Effector memory CD4-positive, alpha-beta T cell (primary cell): ENCODE measurements at regions not wholly inside any gene's neighbourhood (a gene's known extent, or its start where the extent isn't known, plus 50 kb on each side); places are given as distances from the start of the nearest gene placed in this dataset.

Experiments used
- DNase-seq, 3 donors: peaks; one replicate each; pipeline ENCODE4 v3.0.0-alpha.2; 2020
- H3K27ac ChIP-seq: 2 replicates; pipeline ENCODE4 v1.7.0; 2013; ENCODE audit warnings: mild to moderate bottlenecking, low read length, moderate library complexity; ENCODE audit not compliant: insufficient read depth, poor library complexity, severe bottlenecking
- H3K27me3 ChIP-seq: replicated peaks from 2 replicates; pipeline ENCODE4 v1.7.0; 2013; ENCODE audit warnings: mild to moderate bottlenecking, low read length; ENCODE audit not compliant: insufficient read depth, control insufficient read depth, poor library complexity, severe bottlenecking
- H3K36me3 ChIP-seq: 2 replicates; pipeline ENCODE4 v1.7.0; 2013; ENCODE audit warnings: mild to moderate bottlenecking, low read length, moderate library complexity; ENCODE audit not compliant: control insufficient read depth, insufficient read depth
- H3K4me1 ChIP-seq: 2 replicates; pipeline ENCODE4 v1.7.0; 2013; ENCODE audit warnings: low read length, mild to moderate bottlenecking; ENCODE audit not compliant: control insufficient read depth, insufficient read depth, poor library complexity, severe bottlenecking
- H3K4me3 ChIP-seq: 2 replicates; pipeline ENCODE4 v1.7.0; 2013; ENCODE audit warnings: low read length, low read depth, mild to moderate bottlenecking; ENCODE audit not compliant: insufficient read depth, poor library complexity, severe bottlenecking
- H3K9me3 ChIP-seq: 2 replicates; pipeline ENCODE4 v1.7.0; 2013; ENCODE audit warnings: mild to moderate bottlenecking, low read length, moderate library complexity; ENCODE audit not compliant: control insufficient read depth

GRCh38 chr14:71380271-71380670 is 473.0 kb downstream of the PCNX1 start:
- H3K27ac ChIP-seq = no peak overlapping the region
- DNase-seq = no peak

DNA sequence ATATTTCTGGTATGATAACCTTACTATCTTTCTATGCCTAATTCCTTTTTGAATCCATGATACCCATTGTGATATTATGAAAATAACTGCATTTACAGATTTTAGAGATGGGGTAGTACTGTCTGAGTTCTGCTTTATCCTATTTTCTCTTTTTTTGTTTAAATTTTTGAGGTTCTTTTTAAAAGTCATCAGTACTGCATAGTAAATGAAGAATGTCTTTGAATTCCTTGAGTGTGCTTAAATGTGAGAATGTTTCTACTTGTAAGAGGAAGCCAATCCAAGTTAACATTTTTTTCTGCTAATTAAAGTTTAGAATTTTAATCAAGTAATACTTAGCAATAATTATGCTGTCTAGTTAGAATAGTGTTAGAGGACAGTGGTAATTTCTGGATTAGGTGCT is 474.6 kb downstream of the PCNX1 start:
- H3K4me3 ChIP-seq = no peak overlapping the region

More at GRCh38 chr14:71380271-71380670, 473.0 kb downstream of the PCNX1 start:
- H3K9me3 ChIP-seq = no peaks in the 10 kb centered on the region
- H3K36me3 ChIP-seq = no peaks in the 10 kb centered on the region
- H3K4me1 ChIP-seq = no peaks in the 10 kb centered on the region
- no peak overlapping the region for H3K4me3 ChIP-seq
- H3K27me3 ChIP-seq = no peaks in the 10 kb centered on the region

DNA sequence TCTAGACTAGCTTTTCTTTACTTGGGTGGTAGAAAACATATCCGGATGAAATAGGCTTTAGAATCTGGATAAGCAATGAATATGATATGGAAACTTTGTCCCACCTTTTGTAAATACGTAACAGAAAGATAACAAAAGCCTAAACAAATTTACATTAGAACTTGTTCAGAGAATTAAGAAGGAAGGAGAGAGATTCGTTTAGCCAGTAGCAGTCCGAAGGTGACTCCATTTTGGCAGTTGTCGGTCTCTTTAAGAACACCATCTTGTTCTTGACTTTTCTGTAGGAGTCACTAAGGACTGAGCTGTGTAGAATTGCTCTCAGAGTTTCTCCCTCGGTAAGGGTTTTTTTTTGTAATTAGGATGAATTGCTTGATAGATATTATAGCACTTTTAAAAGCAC is 475.1 kb downstream of the PCNX1 start:
- no peak for DNase-seq

More for the DNA sequence above, 474.6 kb downstream of the PCNX1 start:
- no peaks in the 10 kb centered on the region for H3K4me1 ChIP-seq
- H3K36me3 ChIP-seq = no peaks in the 10 kb centered on the region
- no peak for DNase-seq
- no peaks in the 10 kb centered on the region for H3K27me3 ChIP-seq
- no peaks in the 10 kb centered on the region for H3K9me3 ChIP-seq
- H3K27ac ChIP-seq = no peak overlapping the region

DNA sequence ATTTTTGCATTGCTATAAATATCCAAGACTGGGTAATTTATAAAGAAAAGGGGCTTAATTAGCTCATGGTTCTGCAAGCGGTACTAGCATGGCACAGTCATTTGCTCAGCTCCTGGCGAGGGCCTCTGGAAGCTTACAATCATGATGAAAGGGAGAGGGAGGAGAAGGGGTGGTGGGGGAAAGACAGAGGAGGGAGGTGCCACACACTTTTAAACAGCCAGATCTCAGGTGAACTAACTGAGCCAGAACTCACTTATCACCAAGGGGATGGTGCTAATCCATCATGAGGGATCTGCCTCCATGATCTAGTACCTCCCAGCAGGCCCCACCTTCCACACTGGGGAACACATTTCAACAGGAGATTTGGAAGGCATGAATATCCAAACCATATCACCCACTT is 476.3 kb downstream of the PCNX1 start:
- Histone ChIP-seq H3K4me3 (no peak overlapping the region), H3K27ac (no peak overlapping the region), H3K4me1 (no peaks in the 10 kb centered on the region), H3K27me3 (no peaks in the 10 kb centered on the region), H3K36me3 (no peaks in the 10 kb centered on the region), H3K9me3 (no peaks in the 10 kb centered on the region)
- DNase-seq = no peak

More for the DNA sequence above, 475.1 kb downstream of the PCNX1 start:
- Histone ChIP-seq H3K27me3 (no peaks in the 10 kb centered on the region), H3K36me3 (no peaks in the 10 kb centered on the region), H3K9me3 (no peaks in the 10 kb centered on the region), H3K4me1 (no peaks in the 10 kb centered on the region), H3K27ac (no peak overlapping the region), H3K4me3 (no peak overlapping the region)

DNA sequence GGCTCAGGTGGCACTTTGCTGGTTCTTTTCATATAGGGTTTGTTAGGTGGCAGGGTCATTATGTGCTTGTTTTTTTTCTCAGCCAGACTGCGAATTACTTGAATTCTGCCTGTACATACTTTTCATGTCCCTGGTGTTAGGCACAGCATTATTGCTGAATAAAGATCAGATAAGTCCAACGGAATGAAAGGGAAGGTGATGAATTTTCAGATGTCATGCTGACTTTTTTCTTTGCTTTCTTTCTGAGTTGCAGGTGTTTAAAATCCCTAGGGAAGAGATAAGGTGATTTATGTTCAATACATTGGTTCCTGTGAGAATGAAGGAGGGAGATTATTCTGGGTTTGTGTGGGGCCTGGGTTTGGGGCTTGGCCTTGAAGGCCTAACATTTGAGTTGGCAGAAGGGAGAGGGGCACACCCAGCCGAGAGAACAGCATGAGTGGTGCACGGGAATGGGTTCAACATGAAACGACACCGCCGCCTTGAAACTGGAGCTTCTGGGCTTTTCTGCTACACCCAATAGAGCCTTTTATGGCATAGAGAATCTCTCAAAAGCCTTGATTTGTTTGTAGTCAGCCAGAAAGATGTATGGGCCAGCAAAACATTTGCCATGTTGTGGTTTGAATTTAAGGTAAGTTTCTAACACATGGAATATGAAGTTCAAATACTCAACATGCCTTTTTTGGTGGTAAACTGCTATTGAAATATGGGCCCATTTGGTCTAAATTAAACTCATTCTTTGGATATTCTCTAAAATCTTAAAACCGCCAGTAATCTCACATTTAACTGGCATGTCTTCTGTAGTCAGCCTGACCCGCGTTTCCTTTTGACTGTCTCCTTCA is 477.0 kb downstream of the PCNX1 start:
- Histone ChIP-seq H3K27ac (no peak overlapping the region), H3K27me3 (no peaks in the 10 kb centered on the region), H3K4me1 (no peaks in the 10 kb centered on the region), H3K4me3 (no peak overlapping the region), H3K9me3 (no peaks in the 10 kb centered on the region), H3K36me3 (no peaks in the 10 kb centered on the region)
- no peak for DNase-seq

GRCh38 chr14:71387753-71388152 is 480.5 kb downstream of the PCNX1 start:
- H3K27me3 ChIP-seq = no peaks in the 10 kb centered on the region
- no peak overlapping the region for H3K27ac ChIP-seq
- DNase-seq = no peak
- no peak overlapping the region for H3K4me3 ChIP-seq
- H3K4me1 ChIP-seq = no peaks in the 10 kb centered on the region
- no peaks in the 10 kb centered on the region for H3K9me3 ChIP-seq
- H3K36me3 ChIP-seq = no peaks in the 10 kb centered on the region

- Histone ChIP-seq H3K9me3 (no peaks in the 10 kb centered on the region), H3K27me3 (no peaks in the 10 kb centered on the region), H3K27ac (no peak overlapping the region), H3K4me1 (no peaks in the 10 kb centered on the region), H3K4me3 (no peak overlapping the region), H3K36me3 (no peaks in the 10 kb centered on the region)
- no peak for DNase-seq
These were observed 481.1 kb downstream of the PCNX1 start for GRCh38 chr14:71388336-71388735.

DNA sequence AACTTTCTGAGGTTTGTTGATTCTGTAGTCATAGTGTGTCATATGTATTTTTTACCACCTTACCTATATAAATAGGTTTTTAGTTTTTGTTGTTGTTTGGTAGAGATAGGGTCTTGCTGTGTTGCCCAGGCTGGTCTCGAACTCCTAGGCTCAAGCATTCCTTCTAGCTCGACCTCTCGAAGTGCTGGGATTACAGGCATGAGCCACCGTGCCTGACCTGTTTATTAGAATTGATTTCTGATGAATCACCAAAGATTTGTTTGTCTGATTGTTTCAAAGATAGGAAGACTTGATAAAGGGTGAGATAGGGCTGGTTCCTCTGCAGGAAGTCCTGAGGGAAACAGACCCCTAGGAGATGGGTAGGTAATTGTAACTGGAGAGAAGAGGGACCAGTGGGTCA is 481.6 kb downstream of the PCNX1 start:
- H3K9me3 ChIP-seq = no peaks in the 10 kb centered on the region
- no peaks in the 10 kb centered on the region for H3K27me3 ChIP-seq
- H3K36me3 ChIP-seq = no peaks in the 10 kb centered on the region
- no peak overlapping the region for H3K4me3 ChIP-seq
- no peak for DNase-seq
- H3K27ac ChIP-seq = no peak overlapping the region
- no peaks in the 10 kb centered on the region for H3K4me1 ChIP-seq

GRCh38 chr14:71394386-71394785 is 487.1 kb downstream of the PCNX1 start:
- H3K36me3 ChIP-seq = no peaks in the 10 kb centered on the region
- no peak overlapping the region for H3K4me3 ChIP-seq
- no peak overlapping the region for H3K27ac ChIP-seq
- DNase-seq = no peak
- H3K9me3 ChIP-seq = no peaks in the 10 kb centered on the region
- H3K4me1 ChIP-seq = no peaks in the 10 kb centered on the region
- H3K27me3 ChIP-seq = no peaks in the 10 kb centered on the region

- no peak overlapping the region for H3K27ac ChIP-seq
- DNase-seq = no peak
- H3K4me3 ChIP-seq = no peak overlapping the region
- H3K9me3 ChIP-seq = no peaks in the 10 kb centered on the region
- H3K36me3 ChIP-seq = no peaks in the 10 kb centered on the region
- peaks cover 1% of the 10 kb centered on the region for H3K4me1 ChIP-seq
- H3K27me3 ChIP-seq = no peaks in the 10 kb centered on the region
These were observed 487.9 kb downstream of the PCNX1 start for GRCh38 chr14:71395151-71395604.
